HepG2 (cell line): ENCODE measurements at regions not wholly inside any gene's neighbourhood (a gene's known extent, or its start where the extent isn't known, plus 50 kb on each side); places are given as distances from the start of the nearest gene placed in this dataset.

Experiments used
- ARNT ChIP-seq: fragments of 450-650 bp; IDR thresholded peaks from 2 replicates; pipeline ENCODE4 v1.6.1; 2017
- CEBPB ChIP-seq: IDR thresholded peaks from 2 replicates; pipeline ENCODE4 v1.6.1; 2011; ENCODE audit warnings: low read depth, low read length, improper control_type of control experiment, borderline replicate concordance
- CTCF ChIP-seq: sonication (generic); formaldehyde crosslinking; IDR thresholded peaks from 2 replicates; pipeline ENCODE4 v1.5.0; 2020; ENCODE audit warnings: mild to moderate bottlenecking, missing genetic modification reagents, moderate library complexity
- DDIT3 ChIP-seq: sonication (generic); formaldehyde crosslinking; IDR thresholded peaks from 2 replicates; pipeline ENCODE4 v1.4.0; 2020; ENCODE audit warnings: mild to moderate bottlenecking, missing genetic modification reagents
- ETV6 ChIP-seq: sonication (generic); formaldehyde crosslinking; conservative IDR thresholded peaks from 2 replicates; pipeline ENCODE4 v1.4.0; 2020; ENCODE audit warnings: missing genetic modification reagents
- MYC ChIP-seq: sonication (generic); formaldehyde crosslinking; IDR thresholded peaks from 2 replicates; pipeline ENCODE4 v1.9.0; 2021; ENCODE audit warnings: missing genetic modification reagents, borderline replicate concordance
- TBP ChIP-seq: sonication (generic); formaldehyde crosslinking; IDR thresholded peaks from 2 replicates; pipeline ENCODE4 v1.5.0; 2020; ENCODE audit warnings: missing genetic modification reagents
- ZNF260 ChIP-seq: sonication (generic); formaldehyde crosslinking; IDR thresholded peaks from 2 replicates; pipeline ENCODE4 v1.4.0; 2020; ENCODE audit warnings: missing genetic modification reagents, low read depth, mild to moderate bottlenecking, borderline replicate concordance
- ZNF563 ChIP-seq: sonication (generic); formaldehyde crosslinking; IDR thresholded peaks from 2 replicates; pipeline ENCODE4 v1.8.0; 2022; ENCODE audit warnings: mild to moderate bottlenecking, moderate library complexity, missing genetic modification reagents
- ZNF792 ChIP-seq: IDR thresholded peaks from 2 replicates; pipeline ENCODE4 v1.6.1; 2016
- ZNF83 ChIP-seq: sonication (generic); formaldehyde crosslinking; IDR thresholded peaks from 2 replicates; pipeline ENCODE4 v1.4.0; 2020; ENCODE audit warnings: missing genetic modification reagents, mild to moderate bottlenecking, borderline replicate concordance
- ZSCAN30 ChIP-seq: sonication (generic); formaldehyde crosslinking; IDR thresholded peaks from 2 replicates; pipeline ENCODE4 v1.5.0; 2020; ENCODE audit warnings: mild to moderate bottlenecking, missing genetic modification reagents

GRCh38 chr15:98501192-98501591 lies 147.1 kb upstream of the IGF1R start:
- no peak for TF ChIP-seq ZNF563 (CRISPR knock-in tag)
- no peak for TF ChIP-seq TBP
- TF ChIP-seq ZNF83 (CRISPR knock-in tag), result no peak
- TF ChIP-seq MYC (CRISPR knock-in tag), result no peak
- TF ChIP-seq ZNF260 (CRISPR knock-in tag), result no peak
- no peak for TF ChIP-seq ZSCAN30 (CRISPR knock-in tag)
- TF ChIP-seq ETV6, result no peak
- no peak for TF ChIP-seq DDIT3 (CRISPR knock-in tag)
- TF ChIP-seq CEBPB, result no peak
- no peak for TF ChIP-seq ARNT
- TF ChIP-seq CTCF (CRISPR knock-in tag), result no peak
- no peak for TF ChIP-seq ZNF792 (CRISPR knock-in tag)
